Mucosa of rectum (tissue), 2 donors: ENCODE measurements at regions not wholly inside any gene's neighbourhood (a gene's known extent, or its start where the extent isn't known, plus 50 kb on each side); places are given as distances from the start of the nearest gene placed in this dataset.

Experiments used
- H3K27ac ChIP-seq, 2 donors: one replicate each; pipeline ENCODE4 v1.7.0; 2013; ENCODE audit warnings: inconsistent platforms in 2 of 2, low read depth in 2 of 2, low read length in 2 of 2
- H3K27me3 ChIP-seq, 2 donors: one replicate each; pipeline ENCODE4 v1.7.0; 2013; ENCODE audit warnings: low read length in 2 of 2; ENCODE audit not compliant: control insufficient read depth in 2 of 2, insufficient read depth in 2 of 2
- H3K36me3 ChIP-seq, 2 donors: one replicate each; pipeline ENCODE4 v1.7.0; 2013; ENCODE audit warnings: low read length in 2 of 2; ENCODE audit not compliant: control insufficient read depth in 2 of 2, insufficient read depth in 2 of 2
- H3K4me1 ChIP-seq, 2 donors: one replicate each; pipeline ENCODE4 v1.7.0; 2013; ENCODE audit warnings: low read length in 2 of 2, mild to moderate bottlenecking in 1 of 2; ENCODE audit not compliant: control insufficient read depth in 2 of 2, insufficient read depth in 2 of 2
- H3K4me3 ChIP-seq, 2 donors: one replicate each; pipeline ENCODE4 v1.7.0; 2013; ENCODE audit warnings: low read length in 2 of 2
- H3K9ac ChIP-seq, 2 donors: one replicate each; pipeline ENCODE4 v1.7.0; 2013; ENCODE audit warnings: low read length in 2 of 2, low read depth in 1 of 2, mild to moderate bottlenecking in 1 of 2
- H3K9me3 ChIP-seq, 2 donors: one replicate each; pipeline ENCODE4 v1.7.0; 2013; ENCODE audit warnings: low read length in 2 of 2; ENCODE audit not compliant: control insufficient read depth in 2 of 2
- donor health status: healthy.
- donor health status: Normal muscosa, but diverticular disease.

DNA sequence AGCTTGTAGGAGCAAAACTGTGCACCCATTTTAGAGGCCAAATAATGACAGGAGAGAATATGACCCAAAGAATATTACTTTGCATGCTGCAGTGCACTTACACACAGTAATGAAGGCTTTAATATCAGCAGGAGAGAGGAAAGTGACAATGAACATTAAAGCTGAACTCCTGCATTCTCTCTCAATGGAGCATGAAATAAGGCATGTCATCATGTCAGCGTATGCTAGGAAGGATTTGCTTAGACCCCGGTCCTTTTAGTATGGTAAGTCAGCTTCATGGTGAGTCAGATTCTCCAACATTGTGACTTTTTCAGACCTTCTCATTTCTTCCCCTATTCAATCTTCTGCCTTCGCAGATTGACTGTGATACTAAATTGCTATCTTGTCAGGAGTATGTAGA lies 210.7 kb upstream of the TMPRSS15 start:
- H3K9me3 ChIP-seq: no peaks in the 10 kb centered on the region
- H3K4me3 ChIP-seq: no peak overlapping the region
- H3K36me3 ChIP-seq: no peaks in the 10 kb centered on the region
- no peak overlapping the region for H3K9ac ChIP-seq
- no peak overlapping the region for H3K27ac ChIP-seq
- H3K27me3 ChIP-seq: no peaks in the 10 kb centered on the region
- H3K4me1 ChIP-seq: no peaks in the 10 kb centered on the region

DNA sequence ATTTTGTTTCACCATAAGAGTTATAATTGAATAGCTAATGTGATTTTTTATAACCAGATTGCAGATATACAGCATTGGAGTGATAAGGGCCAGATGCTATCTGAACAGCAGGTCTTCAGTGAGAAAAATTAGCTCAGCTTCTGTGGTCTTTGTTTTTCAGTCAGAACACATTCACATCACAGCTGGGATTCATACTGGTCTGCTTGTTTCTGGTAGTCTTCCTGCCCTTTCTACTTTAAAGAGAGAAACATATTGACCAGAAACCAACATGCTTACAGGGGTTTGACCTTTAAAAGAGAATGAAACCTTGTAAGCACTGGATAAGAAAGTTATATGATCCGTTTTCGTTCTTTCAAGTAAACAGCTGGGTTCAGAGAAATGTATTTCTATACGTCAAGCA lies 213.7 kb upstream of the TMPRSS15 start:
- Histone ChIP-seq H3K4me1 (no peaks in the 10 kb centered on the region), H3K36me3 (no peaks in the 10 kb centered on the region), H3K27ac (no peak overlapping the region), H3K9ac (no peak overlapping the region), H3K4me3 (no peak overlapping the region), H3K9me3 (no peaks in the 10 kb centered on the region), H3K27me3 (no peaks in the 10 kb centered on the region)

DNA sequence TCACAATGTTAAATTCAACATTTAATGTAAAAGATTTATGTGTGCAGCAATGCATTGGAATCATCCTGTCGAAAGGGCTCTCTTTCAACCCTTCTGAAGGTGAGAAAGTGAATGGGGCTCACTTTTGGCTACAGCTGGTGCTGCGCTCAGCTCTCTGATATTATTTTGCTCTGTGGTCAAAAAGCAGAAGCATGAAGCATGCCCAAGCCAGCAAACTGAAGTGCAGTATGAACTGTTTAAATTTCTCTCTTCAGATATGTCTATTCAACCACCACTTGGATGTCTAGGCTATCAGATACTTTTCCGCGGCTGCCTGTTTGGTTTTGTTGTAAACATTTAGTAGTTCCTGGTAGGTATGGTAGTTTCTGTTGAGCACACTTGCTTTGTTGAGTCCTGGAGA lies 216.9 kb upstream of the TMPRSS15 start:
- H3K36me3 ChIP-seq: no peaks in the 10 kb centered on the region
- H3K9ac ChIP-seq: no peak overlapping the region
- H3K27me3 ChIP-seq: no peaks in the 10 kb centered on the region
- H3K4me3 ChIP-seq: no peak overlapping the region
- no peaks in the 10 kb centered on the region for H3K9me3 ChIP-seq
- no peaks in the 10 kb centered on the region for H3K4me1 ChIP-seq
- H3K27ac ChIP-seq: no peak overlapping the region

DNA sequence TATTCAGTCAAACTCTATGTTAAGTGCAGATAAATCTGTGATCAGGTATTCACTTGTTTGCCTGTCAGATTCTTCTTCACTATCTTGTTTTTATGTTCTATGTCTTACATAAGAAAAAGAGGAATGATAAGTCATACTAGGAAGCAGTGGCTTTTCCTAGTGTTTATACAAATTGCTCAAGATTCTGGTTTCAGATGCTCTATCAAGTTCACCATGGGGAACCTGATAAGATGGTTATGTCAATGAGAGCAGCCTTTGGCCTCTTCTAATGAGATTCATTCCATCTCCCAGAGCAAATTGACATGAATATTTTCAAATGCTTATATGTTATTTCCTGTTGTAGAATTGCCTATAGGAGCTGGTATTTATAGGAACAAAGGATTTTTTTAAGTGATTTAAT lies 218.8 kb upstream of the TMPRSS15 start:
- Histone ChIP-seq H3K4me3 (no peak overlapping the region), H3K9me3 (no peaks in the 10 kb centered on the region), H3K4me1 (no peaks in the 10 kb centered on the region), H3K36me3 (no peaks in the 10 kb centered on the region), H3K27me3 (no peaks in the 10 kb centered on the region), H3K27ac (no peak overlapping the region), H3K9ac (no peak overlapping the region)

DNA sequence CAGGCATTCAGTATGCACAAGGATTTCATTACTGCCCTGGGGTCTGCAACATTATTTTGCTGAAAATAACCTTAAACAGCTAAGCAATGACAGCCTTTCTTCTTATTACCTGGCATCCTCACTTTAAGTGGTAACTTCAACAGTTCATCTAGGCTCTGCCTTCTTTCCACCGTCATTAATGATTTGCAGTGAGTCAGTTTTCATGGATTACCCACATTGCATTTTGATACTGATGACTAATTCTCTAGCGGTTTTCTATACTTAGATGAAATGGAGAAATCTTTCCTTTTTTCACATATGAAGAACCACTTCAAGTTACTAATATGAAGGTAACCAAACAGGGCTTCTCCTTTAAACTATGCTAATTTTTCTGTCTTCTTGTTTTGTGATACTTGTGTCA lies 226.9 kb upstream of the TMPRSS15 start:
- Histone ChIP-seq H3K9me3 (no peaks in the 10 kb centered on the region), H3K27ac (no peak overlapping the region), H3K36me3 (no peaks in the 10 kb centered on the region), H3K9ac (no peak overlapping the region), H3K27me3 (no peaks in the 10 kb centered on the region), H3K4me3 (no peak overlapping the region), H3K4me1 (no peaks in the 10 kb centered on the region)

DNA sequence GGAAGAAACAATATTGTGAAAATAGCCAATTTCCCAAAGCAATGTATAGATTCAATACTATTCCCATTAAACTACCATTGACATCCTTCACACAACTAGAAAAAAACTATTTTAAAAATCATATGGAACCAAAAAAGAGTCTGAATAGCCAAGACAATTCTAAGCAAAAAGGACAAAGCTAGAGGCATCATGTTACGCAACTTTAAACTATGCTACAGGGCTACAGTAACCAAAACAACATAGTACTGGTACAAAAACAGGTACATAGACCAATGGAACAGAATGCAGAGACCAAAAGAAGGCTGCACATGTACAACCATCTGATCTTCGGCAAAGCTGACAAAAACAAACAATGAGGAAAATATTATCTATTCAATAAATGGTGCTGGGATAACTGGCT lies 233.3 kb upstream of the TMPRSS15 start:
- no peaks in the 10 kb centered on the region for H3K4me1 ChIP-seq
- no peaks in the 10 kb centered on the region for H3K27me3 ChIP-seq
- H3K9me3 ChIP-seq: no peaks in the 10 kb centered on the region
- no peaks in the 10 kb centered on the region for H3K36me3 ChIP-seq
- H3K4me3 ChIP-seq: no peak overlapping the region
- no peak overlapping the region for H3K9ac ChIP-seq
- no peak overlapping the region for H3K27ac ChIP-seq

DNA sequence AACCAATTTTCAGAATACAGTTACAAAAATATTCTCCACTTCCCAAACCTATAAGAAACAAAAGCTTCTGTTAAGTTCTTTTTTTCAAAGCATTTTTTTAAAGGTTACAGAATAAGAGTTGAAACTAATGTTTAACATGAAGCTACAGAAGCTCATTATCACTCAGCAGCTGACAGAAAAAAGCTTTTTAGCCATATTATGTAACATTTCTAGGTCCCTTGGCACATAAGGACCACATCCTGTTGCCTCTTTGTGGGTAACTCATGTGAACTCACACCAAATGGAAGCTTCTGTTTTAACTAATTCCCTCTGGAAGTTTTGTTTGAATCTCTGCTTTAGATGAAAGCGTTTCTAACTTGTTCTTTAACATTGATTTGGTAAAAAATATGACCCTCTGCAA lies 242.5 kb upstream of the TMPRSS15 start:
- Histone ChIP-seq H3K36me3 (no peaks in the 10 kb centered on the region), H3K4me1 (no peaks in the 10 kb centered on the region), H3K9ac (no peak overlapping the region), H3K27ac (no peak overlapping the region), H3K9me3 (no peaks in the 10 kb centered on the region), H3K27me3 (no peaks in the 10 kb centered on the region), H3K4me3 (no peak overlapping the region)

DNA sequence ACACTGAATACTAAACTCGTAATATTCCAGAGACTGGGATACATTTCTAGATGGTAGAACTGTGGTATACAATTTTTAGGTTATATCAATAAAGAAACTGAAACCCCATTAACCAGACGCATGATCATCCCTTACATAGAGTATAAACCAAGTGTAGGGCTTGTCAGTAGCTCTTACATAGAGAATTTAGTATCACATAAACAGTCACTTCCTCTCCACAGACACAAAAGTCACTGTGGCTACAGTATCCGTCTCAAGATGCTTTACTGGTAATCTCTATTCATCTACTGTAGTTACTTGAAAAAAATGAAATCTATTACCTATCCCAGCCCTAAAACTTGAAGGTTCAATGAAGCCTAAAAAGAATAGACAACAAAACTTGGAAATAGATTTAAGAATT lies 252.3 kb upstream of the TMPRSS15 start:
- no peak overlapping the region for H3K9ac ChIP-seq
- H3K27me3 ChIP-seq: no peaks in the 10 kb centered on the region
- no peak overlapping the region for H3K27ac ChIP-seq
- H3K4me3 ChIP-seq: no peak overlapping the region
- H3K4me1 ChIP-seq: no peaks in the 10 kb centered on the region
- H3K9me3 ChIP-seq: peaks cover 0 to 2% of the 10 kb centered on the region in 2 donors
- no peaks in the 10 kb centered on the region for H3K36me3 ChIP-seq

DNA sequence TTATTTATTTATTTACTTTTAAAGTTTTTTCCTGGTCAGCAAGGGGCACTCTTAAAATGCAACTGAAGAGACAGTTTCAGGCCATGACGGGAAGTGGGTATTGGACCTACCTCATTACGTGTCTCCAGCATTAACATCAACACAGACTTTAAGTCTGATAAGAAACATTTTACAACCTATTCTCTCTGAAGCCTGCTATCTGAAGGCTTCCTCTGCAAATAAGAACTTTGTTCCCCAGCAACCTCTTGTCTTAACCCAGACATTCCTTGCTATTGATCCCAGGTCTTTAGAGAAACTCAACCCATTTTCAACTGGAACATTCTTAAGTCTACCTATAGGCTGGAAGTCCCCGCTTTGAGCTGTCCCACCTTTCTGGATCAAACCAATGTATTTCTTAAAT lies 258.3 kb upstream of the TMPRSS15 start:
- no peaks in the 10 kb centered on the region for H3K36me3 ChIP-seq
- H3K9me3 ChIP-seq: no peaks in the 10 kb centered on the region
- no peak overlapping the region for H3K4me3 ChIP-seq
- H3K4me1 ChIP-seq: no peaks in the 10 kb centered on the region
- no peak overlapping the region for H3K9ac ChIP-seq
- no peak overlapping the region for H3K27ac ChIP-seq
- H3K27me3 ChIP-seq: no peaks in the 10 kb centered on the region

DNA sequence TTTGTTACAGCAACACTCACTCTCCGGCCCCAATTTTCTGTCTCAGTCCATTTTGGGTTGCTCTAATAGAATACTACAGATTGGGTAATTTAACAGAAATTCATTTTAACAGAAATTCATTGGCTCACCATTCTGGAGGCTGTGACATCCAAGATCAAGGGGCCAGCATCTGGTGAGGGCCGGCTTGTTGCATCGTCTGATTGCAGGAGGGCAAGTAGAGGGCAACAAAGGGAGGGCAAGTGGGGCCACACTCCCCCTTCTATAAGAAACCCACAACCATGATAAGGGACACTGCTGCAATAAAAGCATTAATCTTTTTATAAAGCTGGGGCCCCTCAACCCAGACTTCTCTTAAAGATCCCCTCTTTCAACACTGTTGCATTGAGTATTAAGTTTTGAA lies 260.1 kb upstream of the TMPRSS15 start:
- Histone ChIP-seq H3K4me3 (no peak overlapping the region), H3K4me1 (no peaks in the 10 kb centered on the region), H3K9ac (no peak overlapping the region), H3K9me3 (no peaks in the 10 kb centered on the region), H3K27ac (no peak overlapping the region), H3K27me3 (no peaks in the 10 kb centered on the region), H3K36me3 (no peaks in the 10 kb centered on the region)

DNA sequence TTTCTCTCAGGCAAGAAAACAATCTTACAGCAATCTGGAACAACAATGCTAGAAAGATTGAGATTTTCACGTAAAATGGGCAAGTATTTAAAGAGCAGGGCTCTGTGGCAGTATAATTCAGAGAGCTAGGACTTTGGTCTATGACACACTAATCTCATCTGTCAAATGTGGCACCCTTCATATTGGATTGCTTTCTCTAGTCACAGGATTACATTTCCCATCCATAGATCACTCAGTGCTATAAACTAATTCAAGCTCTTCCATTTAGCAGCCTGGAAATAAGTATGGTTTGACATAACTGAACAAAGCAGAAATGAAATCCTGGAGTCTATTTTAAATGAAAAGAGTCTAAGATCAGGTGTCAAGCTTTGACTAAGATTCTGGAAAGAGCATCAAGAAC lies 263.1 kb upstream of the TMPRSS15 start:
- Histone ChIP-seq H3K27me3 (no peaks in the 10 kb centered on the region), H3K36me3 (no peaks in the 10 kb centered on the region), H3K9ac (no peak overlapping the region), H3K4me1 (no peaks in the 10 kb centered on the region), H3K27ac (no peak overlapping the region), H3K4me3 (no peak overlapping the region), H3K9me3 (peaks cover 0 to 3% of the 10 kb centered on the region in 2 donors)
